Effector CD4-positive, alpha-beta T cell (primary cell): ENCODE measurements at regions not wholly inside any gene's neighbourhood (a gene's known extent, or its start where the extent isn't known, plus 50 kb on each side); places are given as distances from the start of the nearest gene placed in this dataset.
"Not testable (repeated sequence)": the region's sequence is repeated elsewhere in the genome, so short reads cannot be mapped to it uniquely, and the experiment has no call there.

Experiments used
- DNase-seq: peaks from one replicate; pipeline ENCODE4 v3.0.0-alpha.2; 2020

DNA sequence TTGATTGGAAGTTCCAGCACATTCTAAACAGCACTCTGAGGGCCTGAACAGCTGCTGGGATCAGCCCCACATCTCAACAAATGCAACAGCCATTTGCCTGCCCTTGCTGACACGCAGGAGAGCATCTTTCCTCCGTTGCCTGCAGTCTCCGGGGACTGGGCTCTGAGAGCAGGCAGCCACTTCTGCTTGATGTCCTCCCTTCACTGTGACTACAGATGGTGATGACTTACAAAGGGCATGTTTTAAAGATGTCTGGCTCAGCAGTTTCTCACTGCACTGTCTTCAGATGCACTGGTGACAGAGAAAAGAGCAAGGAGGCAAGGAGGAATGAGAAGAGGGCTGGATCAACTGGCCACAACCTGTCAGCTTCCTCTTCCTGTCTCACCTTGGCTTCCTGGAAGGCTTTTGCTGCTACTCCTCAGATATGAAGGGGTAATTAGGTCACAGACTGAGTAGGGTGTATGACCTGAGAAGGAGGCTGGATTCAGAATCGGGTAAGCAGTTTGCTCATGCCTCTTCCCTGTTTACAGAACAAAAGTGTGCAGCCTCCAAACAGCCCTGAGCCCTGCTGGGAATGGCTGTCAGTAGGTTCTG, 143.5 kb upstream of the GHITM start:
- DNase-seq = no peak

DNA sequence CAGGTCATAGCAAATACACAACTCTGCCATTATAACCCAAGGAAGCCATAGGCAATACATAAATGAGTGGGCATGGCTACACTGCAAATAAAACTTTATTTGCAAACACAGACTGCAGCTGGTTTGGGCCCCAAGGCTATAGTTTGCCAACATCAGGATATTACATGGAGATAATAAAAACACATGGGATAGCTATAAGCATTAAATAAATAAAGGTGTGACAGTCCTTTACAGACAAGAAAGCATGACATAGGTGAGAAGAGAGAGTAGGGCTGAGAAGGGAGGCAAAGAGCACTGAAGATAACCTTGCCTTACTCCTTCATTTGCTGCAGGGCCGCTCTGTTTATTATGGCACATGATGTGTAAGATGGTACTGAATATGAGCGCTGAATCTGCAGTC, 135.1 kb upstream of the GHITM start:
- no peak for DNase-seq

DNA sequence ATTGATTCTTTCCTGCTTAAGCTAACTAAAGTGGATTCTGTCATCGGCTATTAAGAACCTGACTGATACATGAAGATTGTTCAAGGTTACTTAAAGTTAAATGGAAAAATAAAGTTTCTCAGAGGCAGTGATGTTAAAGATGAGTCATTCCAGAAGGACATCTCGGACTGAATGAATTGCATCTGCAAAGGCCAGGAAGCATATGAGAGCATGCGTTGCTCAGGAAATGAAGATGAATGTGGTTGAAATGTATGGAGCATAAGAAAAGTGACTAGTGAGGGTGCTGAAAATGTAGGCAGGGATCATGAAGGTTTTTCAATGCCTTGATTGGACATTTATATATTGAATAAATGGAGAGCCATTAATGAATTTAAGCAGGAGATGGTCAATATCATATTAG, 133.9 kb upstream of the GHITM start:
- no peak for DNase-seq

DNA sequence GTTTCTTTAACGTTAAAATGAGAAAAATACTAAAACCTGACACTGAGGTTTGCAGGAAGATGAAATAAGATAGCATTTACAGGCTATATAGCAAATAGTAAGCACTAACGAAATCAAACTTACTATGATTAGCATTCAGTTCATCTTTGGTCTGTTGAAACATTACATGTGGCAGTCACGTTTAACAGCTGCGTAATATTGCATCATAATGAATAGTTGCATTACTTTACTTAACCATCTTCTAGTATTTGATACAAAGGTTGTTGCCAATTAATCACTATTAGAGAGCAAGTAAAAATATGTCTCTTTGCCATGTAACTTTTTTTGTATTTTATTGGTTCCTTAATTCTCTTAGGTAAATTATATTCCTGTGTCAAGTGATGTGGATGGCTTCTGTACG, 131.8 kb upstream of the GHITM start:
- DNase-seq = no peak

DNA sequence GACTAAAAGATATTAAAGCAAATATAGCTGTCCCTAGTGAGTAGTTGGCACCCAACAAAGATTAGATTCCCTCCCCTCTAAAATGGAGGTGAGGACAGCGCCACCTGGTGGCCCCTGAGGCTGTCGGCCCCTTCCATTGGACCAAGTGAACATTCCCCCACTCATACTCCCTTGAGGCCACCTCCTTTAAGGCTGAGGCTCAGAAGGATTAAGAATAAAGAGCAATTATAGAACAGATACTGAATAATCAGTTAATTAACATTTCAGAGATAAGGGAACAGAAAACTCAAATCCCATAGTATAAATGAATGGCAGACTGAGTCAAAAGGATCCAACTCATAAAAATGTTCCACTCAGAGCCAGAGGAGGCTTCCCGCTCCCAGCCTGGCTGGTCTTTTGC, 130.4 kb upstream of the GHITM start:
- DNase-seq = no peak

DNA sequence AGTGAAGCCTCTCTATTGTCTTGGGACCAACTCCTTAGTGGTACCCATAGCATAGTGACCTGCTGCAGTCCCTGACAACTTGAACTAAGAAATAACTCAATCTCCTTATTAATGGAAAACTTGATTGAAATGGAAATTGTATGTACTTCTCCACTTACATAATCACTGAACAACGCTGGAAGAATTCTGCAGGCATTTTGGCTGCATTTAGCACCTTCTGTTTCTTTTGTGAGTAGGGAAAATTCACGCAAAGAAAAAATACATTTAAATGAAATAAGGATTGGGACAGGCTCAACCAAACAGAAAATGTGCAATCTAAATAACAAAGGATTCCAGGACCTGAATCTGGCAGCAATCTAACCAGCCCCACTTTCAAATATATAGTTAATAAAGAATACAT, 126.9 kb upstream of the GHITM start:
- DNase-seq = no peak

DNA sequence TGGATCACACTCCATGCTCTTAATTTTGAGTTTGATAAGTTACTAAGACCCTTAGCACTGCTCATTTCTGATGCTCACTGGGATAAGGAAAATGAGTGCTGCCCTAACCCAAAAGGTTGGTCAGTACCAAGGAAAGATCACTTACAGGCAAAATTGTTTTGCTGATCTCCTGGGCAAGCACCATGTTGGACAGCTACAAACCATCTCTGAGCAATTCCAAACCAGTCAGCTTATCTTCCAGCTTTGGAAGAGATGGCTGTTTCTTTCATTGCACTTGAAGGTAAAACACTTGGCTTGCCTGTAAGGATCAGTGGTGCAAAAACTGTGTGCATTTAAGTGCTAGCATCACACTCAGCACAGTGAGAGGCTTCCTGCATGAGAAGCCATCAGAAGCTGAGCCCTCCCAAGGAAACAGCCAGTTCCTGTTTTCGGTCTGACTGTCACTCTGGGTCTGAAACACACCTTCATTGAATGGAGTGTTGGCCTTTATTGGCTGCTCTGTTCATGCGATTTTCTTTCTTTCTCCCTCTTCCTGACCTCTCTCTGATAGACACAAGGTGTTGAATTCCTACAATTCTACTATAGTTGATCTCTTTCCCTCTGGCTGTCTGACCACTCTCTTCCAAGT, 126.4 kb upstream of the GHITM start:
- no peak for DNase-seq

DNA sequence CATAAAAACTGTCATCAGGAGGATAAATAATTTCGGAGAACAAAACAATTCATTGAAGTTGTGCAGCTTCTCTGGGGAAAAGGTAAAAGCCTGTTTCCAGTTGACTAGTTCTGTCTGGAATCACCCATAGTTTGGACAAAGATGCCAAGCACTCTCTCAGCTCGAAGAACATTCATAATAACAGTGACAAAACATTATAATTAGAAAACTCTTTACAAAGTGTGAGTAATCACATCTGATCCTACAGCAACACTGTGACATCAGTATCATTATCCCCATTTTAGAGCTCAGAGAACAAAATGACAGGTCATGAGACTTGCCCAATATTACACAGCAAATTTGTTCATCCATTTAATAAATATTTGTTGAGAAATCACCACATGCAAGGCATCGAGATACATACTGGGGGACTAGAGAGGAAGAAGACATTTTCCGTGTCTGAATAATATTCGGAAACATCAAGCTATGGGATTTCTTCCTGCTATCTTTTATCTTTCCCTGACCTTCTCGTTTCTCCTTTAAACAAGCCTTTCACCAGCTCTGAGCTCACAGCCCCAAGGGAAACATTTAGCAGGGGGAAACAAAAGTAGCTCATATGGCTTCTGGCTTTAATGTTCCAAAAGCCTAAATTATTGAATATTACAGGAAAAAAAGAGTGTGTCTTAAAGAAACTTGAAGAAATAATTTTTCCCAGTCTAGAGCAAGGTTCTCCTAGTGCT, 123.3 kb upstream of the GHITM start:
- DNase-seq = no peak

DNA sequence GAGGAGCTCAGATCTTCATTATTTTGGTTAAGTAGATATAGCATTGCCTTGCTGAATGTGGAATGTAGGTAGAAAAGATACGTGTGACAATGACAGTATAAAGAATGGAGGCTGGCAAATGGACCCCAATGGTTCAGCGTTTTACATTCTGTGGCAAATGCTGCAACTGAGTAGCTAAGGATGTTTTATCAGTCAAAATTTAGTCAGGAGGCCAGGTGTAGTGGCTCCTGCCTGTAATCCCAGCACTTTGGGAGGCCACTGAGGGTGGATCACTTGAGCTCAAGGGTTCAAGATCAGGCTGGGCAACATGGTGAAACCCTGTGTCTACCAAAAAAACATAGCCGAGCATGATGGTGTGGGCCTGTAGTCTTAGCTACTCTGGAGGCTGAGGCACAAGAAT, 120.5 kb upstream of the GHITM start:
- no peak for DNase-seq

DNA sequence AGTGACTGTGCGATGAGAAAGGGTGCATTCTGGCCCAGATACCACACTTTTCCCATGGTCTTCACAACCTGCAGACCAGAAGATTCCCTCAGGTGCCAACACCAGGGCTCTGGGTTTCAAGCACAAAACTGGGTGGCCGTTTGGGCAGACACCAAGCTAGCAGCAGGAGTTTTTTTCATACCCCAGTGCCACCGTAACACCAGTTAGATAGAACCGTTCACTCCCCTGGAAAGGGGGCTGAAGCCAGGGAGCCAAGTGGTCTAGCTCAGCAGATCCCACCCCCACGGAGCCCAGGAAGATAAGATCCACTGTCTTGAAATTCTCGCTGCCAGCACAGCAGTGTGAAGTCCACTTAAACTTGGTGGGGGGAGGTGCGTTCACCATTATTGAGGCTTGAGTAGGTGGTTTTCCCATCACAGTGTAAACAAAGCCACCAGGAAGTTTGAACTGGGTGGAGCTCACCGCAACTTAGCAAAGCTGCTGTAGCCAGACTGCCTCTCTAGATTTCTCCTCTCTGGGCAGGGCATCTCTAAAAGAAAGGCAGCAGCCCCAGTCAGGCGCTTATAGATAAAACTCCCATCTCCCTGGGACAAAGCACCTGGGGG, 119.4 kb upstream of the GHITM start:
- not testable (repeated sequence) for DNase-seq

DNA sequence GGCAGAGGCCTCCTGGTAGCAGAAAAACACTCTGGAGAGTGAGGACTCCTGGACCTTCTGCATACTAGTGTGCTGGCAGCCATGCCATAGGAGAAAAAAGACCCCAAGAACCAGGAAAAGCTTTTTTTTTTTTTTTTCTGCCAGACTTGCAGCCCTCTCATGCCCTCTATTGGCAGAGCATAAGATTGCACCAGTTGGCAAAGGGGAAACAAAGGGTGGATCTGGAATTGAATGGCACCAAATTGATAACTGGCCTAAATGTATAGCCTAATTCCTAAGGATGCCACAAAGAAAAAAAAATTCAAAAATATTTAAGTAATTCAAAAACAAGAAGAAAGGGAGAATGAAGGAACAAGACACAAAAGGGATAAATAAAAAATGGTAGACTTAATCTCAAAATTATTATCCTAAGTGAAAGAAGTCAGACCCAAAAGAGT, 112.5 kb upstream of the GHITM start:
- DNase-seq = no peak

DNA sequence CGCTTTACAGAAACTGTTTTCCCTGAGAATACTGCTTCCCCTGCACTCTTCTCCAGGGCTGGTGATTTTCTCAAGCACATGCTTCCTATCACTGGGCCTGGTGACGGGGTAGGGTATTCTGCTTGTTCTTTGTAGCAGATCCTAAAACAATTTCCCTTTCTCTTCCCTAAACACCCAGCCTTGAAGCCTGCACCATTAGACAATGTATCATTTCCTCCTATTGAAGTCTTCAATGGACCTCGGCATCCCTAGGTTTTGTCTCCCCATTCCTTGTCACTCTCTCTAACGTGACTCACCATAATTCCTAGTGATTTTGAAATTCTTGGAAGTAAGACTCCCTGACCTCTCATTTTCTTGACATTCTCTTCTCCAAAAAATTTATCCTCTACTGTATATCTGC, 109.5 kb upstream of the GHITM start:
- DNase-seq = no peak

DNA sequence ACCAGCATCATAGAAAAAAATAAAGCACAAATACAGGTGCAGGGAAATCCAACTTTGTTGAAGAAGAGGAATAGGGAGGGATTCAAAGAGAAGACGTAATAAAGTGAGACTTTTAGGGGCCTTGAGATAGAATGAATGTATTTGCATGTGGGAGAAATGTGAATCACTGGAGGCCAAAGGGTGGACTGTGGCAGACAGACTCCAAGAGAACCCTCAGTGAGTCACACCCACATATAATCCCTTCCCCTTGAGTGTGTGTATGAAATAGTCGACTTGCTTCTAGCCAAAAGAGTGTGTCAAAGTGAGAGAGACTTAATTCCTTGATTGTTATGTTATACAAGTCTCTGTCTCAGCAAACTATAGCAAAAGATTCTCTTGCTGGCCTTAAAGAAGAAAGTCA, 101.3 kb upstream of the GHITM start:
- no peak for DNase-seq

DNA sequence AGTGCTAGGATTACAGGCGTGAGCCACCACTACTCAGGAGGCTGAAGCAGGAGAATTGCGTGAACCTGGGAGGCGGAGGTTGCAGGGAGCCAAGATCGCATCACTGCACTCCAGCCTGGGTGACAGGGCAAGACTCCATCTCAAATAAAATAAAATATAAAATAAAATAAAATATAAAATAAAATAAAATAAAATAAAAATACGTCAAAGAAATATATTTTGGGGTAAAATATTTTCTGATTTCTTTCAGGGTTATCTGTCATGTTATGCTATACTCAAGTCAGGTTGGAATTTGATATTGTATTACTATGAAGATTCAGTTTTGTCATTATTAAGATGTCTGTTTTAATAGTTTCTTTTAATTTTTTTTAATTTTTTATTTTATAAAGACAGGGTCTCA, 99.4 kb upstream of the GHITM start:
- no peak for DNase-seq

DNA sequence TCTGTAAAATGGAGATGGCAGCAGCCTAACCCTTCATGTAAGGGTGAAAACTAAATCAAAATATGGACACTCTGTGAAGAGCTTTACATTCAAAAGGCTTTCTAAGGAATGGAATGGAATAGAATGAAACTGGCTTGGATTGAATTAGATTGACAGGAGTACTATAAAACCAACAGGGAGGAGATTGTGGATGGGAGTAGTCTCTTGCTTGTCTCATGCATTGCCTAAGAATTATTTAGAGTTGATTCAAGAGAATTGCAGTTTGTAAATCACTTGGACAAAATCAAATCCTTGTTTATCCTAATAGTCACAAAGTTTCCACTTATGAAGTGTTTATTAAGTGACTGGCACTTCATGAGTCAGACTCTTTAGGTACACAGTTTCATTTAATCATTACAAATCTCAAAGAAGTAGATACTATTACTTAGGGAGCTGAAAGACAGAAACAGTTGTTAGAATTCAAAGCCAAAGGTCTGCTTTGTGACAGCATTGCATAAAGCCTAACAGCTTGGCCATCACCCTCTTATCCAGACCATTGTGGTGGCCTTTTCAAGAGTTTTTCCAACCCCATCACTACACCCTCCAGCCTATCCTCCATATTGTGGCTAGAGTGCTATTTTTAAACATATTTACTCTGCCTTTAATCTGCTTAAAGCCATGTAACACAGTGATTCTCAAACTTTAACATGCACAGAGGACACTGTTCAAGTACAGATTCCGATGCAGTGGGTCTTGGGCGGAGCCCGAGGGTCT, 91.9 kb upstream of the GHITM start:
- no peak for DNase-seq

DNA sequence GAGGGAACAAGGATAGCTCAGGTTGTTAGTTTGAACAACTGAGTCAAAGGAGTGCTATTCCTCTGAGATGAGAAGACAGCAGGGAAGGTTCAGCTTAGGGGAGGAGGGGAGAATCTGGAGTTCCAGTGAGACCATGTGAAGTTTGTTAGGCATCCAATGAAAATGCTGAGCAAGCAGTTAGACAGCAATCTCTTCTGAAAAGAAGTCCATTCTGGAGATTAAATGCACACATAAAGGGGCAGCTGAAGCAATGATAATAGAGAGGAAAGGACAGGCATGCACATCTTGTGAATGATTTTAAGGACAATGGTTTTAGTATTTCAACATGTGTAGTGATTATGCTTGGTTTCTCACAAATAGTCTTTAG, 89.7 kb upstream of the GHITM start:
- DNase-seq = no peak

DNA sequence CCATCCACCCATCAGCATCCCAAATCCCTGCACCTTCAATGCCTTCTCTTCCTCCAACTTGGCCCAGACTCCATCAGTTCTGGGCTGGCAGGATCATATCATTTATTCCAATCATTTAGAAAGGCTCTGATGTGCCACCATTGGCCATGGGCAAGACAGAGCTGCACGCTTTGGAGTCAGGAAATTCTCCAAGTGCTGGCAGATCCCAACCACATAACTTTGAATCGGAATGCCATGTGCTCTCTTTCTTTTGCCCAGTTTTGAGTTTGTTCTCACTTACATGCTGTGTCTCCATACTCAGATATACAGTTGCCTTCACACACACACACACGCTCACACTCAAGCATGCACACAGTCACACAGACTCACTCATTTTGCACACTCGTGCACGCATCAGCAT, 85.7 kb upstream of the GHITM start:
- DNase-seq = no peak

DNA sequence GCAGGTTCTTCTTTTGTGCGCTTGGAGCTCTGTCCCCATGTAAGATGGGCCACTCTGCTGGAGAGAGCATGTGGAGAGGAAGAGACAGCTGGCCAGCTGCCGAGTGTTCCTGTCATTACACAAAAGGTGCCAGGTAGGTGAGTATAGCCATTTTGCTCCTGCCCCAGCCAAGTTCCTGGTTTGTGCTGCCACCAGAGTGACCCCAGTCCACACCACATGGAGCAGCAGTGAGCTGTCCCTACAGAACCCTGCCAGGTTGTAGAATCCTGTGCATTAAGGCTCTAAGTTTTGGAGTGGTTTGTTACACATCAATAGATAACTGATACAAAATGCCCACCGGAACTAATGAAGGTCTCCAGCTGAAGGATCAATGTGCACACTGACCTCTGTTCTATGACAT, 84.6 kb upstream of the GHITM start:
- DNase-seq = no peak

DNA sequence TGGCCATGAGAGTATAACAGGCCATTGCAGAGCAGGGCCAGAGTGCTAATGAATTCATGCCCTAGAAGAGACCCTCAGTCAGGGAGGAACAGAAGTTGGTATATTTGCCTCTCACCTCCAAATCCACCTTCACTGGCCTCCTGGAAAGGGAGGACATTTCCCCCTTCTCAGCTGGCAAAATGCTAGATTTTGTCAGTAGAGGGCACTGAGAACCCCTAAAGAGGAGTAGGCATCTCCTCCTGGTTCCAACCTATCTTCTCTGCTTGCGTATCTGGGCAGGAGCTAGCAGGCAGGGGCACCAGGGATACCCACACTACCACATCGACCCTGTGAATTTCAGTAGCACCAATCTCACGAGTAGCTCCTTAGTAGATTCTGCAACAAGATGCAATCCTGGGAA, 79.8 kb upstream of the GHITM start:
- no peak for DNase-seq

DNA sequence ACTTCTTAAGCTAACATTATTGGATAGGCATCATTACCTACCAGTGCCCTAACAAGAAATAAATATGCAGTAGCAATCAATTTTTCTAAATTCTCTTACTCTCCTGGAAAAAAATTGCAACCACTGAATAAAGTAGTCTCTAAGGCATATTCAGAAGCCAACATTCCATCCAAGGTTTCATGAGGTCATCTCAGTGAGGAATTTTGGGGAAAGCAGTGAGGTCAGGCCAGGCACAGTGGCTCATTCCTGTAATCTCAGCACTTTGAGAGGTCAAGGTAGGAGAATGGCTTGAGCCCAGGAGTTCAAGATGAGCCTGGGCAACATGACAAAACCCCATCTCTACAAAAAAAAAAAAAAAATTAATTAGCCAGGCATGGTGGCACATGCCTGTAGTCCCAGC, 75.9 kb upstream of the GHITM start:
- no peak for DNase-seq

DNA sequence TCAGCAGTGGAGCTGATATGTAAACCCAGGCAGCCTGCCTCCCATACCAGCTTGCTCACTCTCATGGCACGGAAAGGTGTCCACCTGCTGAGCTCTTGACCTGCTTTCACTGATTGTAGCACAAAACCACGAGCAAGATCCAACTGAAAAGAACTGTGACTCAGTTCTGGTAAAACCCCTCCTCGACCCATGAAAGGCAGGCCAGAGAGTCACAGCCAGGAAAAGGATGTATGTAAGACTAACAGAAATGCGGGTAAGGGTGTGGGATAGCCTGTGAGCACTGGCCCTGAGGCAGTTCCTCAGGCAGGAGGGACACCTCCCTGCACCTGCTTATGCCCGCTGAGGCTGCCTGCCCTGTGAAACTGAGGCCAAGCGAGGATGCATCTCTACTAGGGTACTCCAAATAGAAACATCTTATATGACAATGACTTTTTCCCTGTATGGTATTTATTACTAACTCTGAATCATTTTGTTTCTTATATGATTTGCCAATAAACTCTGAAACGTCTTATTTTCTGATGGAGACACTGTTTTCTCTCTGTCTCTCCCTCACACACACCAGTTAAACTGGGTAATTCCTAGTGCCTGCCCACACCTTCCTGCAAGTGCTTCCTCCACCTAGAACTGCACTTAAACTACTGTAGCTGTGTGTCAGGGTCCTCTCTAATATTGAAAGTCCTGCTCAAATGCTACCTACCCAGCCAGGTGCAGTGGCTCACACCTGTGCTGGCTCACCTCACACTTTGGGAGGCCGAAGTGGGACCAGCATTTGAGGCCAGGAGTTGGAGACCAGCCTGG, 73.3 kb upstream of the GHITM start:
- DNase-seq = no peak

DNA sequence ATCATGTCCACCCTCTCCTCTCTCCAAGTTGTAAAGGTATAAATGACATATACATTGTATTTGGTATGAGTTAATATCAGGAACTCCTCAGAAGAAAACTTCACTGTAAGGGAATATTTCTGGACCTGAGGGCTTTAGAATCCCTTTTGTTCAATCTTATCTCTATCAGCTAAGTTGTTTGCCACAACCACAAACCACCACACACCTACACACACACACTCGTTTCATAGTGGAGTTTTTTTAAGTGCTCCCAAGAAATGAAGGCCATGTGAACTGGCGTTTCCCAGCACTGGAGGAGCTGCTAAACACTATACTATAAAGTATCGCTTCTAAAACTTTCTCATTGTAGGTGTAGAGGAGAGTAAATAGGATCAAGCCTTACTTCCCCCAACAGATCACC, 64.8 kb upstream of the GHITM start:
- no peak for DNase-seq
